ENCODE measurements at regions not wholly inside any gene's neighbourhood (a gene's known extent, or its start where the extent isn't known, plus 50 kb on each side); places are given as distances from the start of the nearest gene placed in this dataset. TPM values are rescaled to one million over a fixed set of nuclear protein-coding genes. Genes with fewer than 3 reads are reported as not detected.

Small RNA genes in the stretch of these regions (small RNA-seq; reads per million reads assigned to genes)
- gene RF00019 (ENCODE audit: insufficient read length, low read depth, low replicate concordance) = not detected
- not detected for gene RNA5SP318 (ENCODE audit: insufficient read length, low read depth, low replicate concordance)
- not detected for gene SNRPEP8 (ENCODE audit: insufficient read length, low read depth, low replicate concordance)
